Nephron (organoid): ENCODE measurements at regions not wholly inside any gene's neighbourhood (a gene's known extent, or its start where the extent isn't known, plus 50 kb on each side); places are given as distances from the start of the nearest gene placed in this dataset.

Experiments
- H3K27ac Mint-ChIP-seq, 3 experiments: 2 replicates each; pipeline ENCODE4 v1.8.0; 2020; ENCODE audit warnings: mixed read lengths in 3 of 3, mild to moderate bottlenecking in 2 of 3, moderate library complexity in 1 of 3
- H3K27me3 Mint-ChIP-seq: 2 replicates; pipeline ENCODE4 v1.8.0; 2021; ENCODE audit warnings: low read depth, mild to moderate bottlenecking, moderate library complexity, mixed read lengths
- H3K36me3 Mint-ChIP-seq: 2 replicates; pipeline ENCODE4 v1.8.0; 2020; ENCODE audit warnings: low read depth, mixed read lengths
- H3K4me1 Mint-ChIP-seq: 2 replicates; pipeline ENCODE4 v1.8.0; 2020; ENCODE audit warnings: mixed read lengths
- H3K4me3 Mint-ChIP-seq, 3 experiments: 2 replicates each; pipeline ENCODE4 v1.8.0; 2020; ENCODE audit warnings: mild to moderate bottlenecking in 3 of 3, mixed read lengths in 3 of 3, moderate library complexity in 2 of 3
- H3K9me3 Mint-ChIP-seq: 2 replicates; pipeline ENCODE4 v1.8.0; 2020; ENCODE audit warnings: mixed read lengths
- CTCF ChIP-seq, 3 experiments: fragments of 200-600 bp; sonication (generic); IDR thresholded peaks; one replicate each; pipeline ENCODE4 v1.5.0; 2021; ENCODE audit warnings: antibody characterized with exemption in 3 of 3; ENCODE audit not compliant: unreplicated experiment in 3 of 3

- Mint-ChIP-seq H3K27ac (peak overlapping the region in 1 of 3 experiments; percentile 20), H3K4me3 (no peak overlapping the region), H3K27me3 (no peaks in the 10 kb centered on the region), H3K4me1 (peaks cover 15% of the 10 kb centered on the region), H3K36me3 (peaks cover 3% of the 10 kb centered on the region), H3K9me3 (peaks cover 27% of the 10 kb centered on the region)
- TF ChIP-seq CTCF (IDR thresholded peaks at IDR 0.05; ENCODE audit: unreplicated experiment in 3 of 3) = no peak
These were observed 421.1 kb upstream of the SETBP1 start for GRCh38 chr18:44259610-44260009.

- Mint-ChIP-seq H3K4me3 (no peak overlapping the region), H3K36me3 (peaks cover 3% of the 10 kb centered on the region), H3K4me1 (peaks cover 5% of the 10 kb centered on the region), H3K27ac (no peak overlapping the region), H3K27me3 (no peaks in the 10 kb centered on the region), H3K9me3 (peaks cover 23% of the 10 kb centered on the region)
- no peak for TF ChIP-seq CTCF (IDR thresholded peaks at IDR 0.05; ENCODE audit: unreplicated experiment in 3 of 3)
These were observed 415.3 kb upstream of the SETBP1 start for GRCh38 chr18:44265437-44265836.

GRCh38 chr18:44273298-44273697, 407.4 kb upstream of the SETBP1 start:
- H3K27me3 Mint-ChIP-seq = no peaks in the 10 kb centered on the region

GRCh38 chr18:44280479-44280878, 400.2 kb upstream of the SETBP1 start:
- Mint-ChIP-seq H3K4me1 (peaks cover 4% of the 10 kb centered on the region), H3K27ac (peak overlapping the region in 1 of 3 experiments; percentile 3), H3K36me3 (no peaks in the 10 kb centered on the region), H3K9me3 (no peaks in the 10 kb centered on the region), H3K4me3 (no peak overlapping the region), H3K27me3 (no peaks in the 10 kb centered on the region)
- TF ChIP-seq CTCF (IDR thresholded peaks at IDR 0.05; ENCODE audit: unreplicated experiment in 3 of 3) = no peak

More at GRCh38 chr18:44273298-44273697, 407.4 kb upstream of the SETBP1 start:
- TF ChIP-seq CTCF (IDR thresholded peaks at IDR 0.05; ENCODE audit: unreplicated experiment in 3 of 3) = no peak
- H3K27ac Mint-ChIP-seq = no peak overlapping the region
- H3K9me3 Mint-ChIP-seq = peaks cover 2% of the 10 kb centered on the region
- no peaks in the 10 kb centered on the region for H3K36me3 Mint-ChIP-seq
- H3K4me3 Mint-ChIP-seq = no peak overlapping the region
- no peaks in the 10 kb centered on the region for H3K4me1 Mint-ChIP-seq

GRCh38 chr18:44286049-44286448, 394.6 kb upstream of the SETBP1 start:
- H3K36me3 Mint-ChIP-seq = no peaks in the 10 kb centered on the region
- H3K27ac Mint-ChIP-seq = no peak overlapping the region
- no peaks in the 10 kb centered on the region for H3K4me1 Mint-ChIP-seq
- no peak overlapping the region for H3K4me3 Mint-ChIP-seq
- no peaks in the 10 kb centered on the region for H3K9me3 Mint-ChIP-seq
- no peak for TF ChIP-seq CTCF (IDR thresholded peaks at IDR 0.05; ENCODE audit: unreplicated experiment in 3 of 3)
- no peaks in the 10 kb centered on the region for H3K27me3 Mint-ChIP-seq

GRCh38 chr18:44290366-44290977, 390.2 kb upstream of the SETBP1 start:
- no peaks in the 10 kb centered on the region for H3K27me3 Mint-ChIP-seq
- H3K36me3 Mint-ChIP-seq = no peaks in the 10 kb centered on the region
- H3K9me3 Mint-ChIP-seq = no peaks in the 10 kb centered on the region
- H3K27ac Mint-ChIP-seq = no peak overlapping the region
- TF ChIP-seq CTCF (IDR thresholded peaks at IDR 0.05; ENCODE audit: unreplicated experiment in 3 of 3) = no peak
- no peak overlapping the region for H3K4me3 Mint-ChIP-seq
- no peaks in the 10 kb centered on the region for H3K4me1 Mint-ChIP-seq
